ENCODE measurements at regions not wholly inside any gene's neighbourhood (a gene's known extent, or its start where the extent isn't known, plus 50 kb on each side); places are given as distances from the start of the nearest gene placed in this dataset.

GRCh38 chr14:88085736-88086135 is 80.8 kb downstream of the GPR65 start:
- no peaks in the 10 kb centered on the region for H3K27me3 ChIP-seq
- intact Hi-C loops (cut with DNase I): no loop called here
- ATAC-seq: no peak
- no peak for DNase-seq
- H3K27ac ChIP-seq: no peak overlapping the region
- H3K36me3 ChIP-seq: no peaks in the 10 kb centered on the region
- no peak for TF ChIP-seq CTCF (IDR thresholded peaks at IDR 0.05)
- no peak overlapping the region for H3K4me3 ChIP-seq
- no peaks in the 10 kb centered on the region for H3K9me3 ChIP-seq
- no peaks in the 10 kb centered on the region for H3K4me1 ChIP-seq

GRCh38 chr14:88089445-88089844 is 84.5 kb downstream of the GPR65 start:
- no peaks in the 10 kb centered on the region for H3K9me3 ChIP-seq
- H3K36me3 ChIP-seq: no peaks in the 10 kb centered on the region
- H3K27me3 ChIP-seq: no peaks in the 10 kb centered on the region
- ATAC-seq (no peak), DNase-seq (no peak)
- no peak overlapping the region for H3K4me3 ChIP-seq
- no peak for TF ChIP-seq CTCF (IDR thresholded peaks at IDR 0.05)
- H3K27ac ChIP-seq: no peak overlapping the region
- intact Hi-C loops (cut with DNase I): no loop called here
- H3K4me1 ChIP-seq: no peaks in the 10 kb centered on the region

- TF ChIP-seq CTCF (IDR thresholded peaks at IDR 0.05): no peak
- Histone ChIP-seq H3K4me3 (no peak overlapping the region), H3K9me3 (no peaks in the 10 kb centered on the region), H3K27me3 (no peaks in the 10 kb centered on the region), H3K4me1 (no peaks in the 10 kb centered on the region), H3K27ac (no peak overlapping the region), H3K36me3 (no peaks in the 10 kb centered on the region)
- DNase-seq: no peak
- intact Hi-C loops (cut with DNase I): no loop called here
- ATAC-seq: no peak
Measured at GRCh38 chr14:88092529-88092928, 87.6 kb downstream of the GPR65 start.

GRCh38 chr14:88095791-88096190 is 90.9 kb downstream of the GPR65 start:
- intact Hi-C loops (cut with DNase I): no loop called here
- no peak overlapping the region for H3K27ac ChIP-seq
- H3K27me3 ChIP-seq: no peaks in the 10 kb centered on the region
- no peaks in the 10 kb centered on the region for H3K4me1 ChIP-seq
- ATAC-seq (no peak), DNase-seq (no peak)
- H3K4me3 ChIP-seq: no peak overlapping the region
- H3K9me3 ChIP-seq: no peaks in the 10 kb centered on the region
- TF ChIP-seq CTCF (IDR thresholded peaks at IDR 0.05): no peak
- H3K36me3 ChIP-seq: no peaks in the 10 kb centered on the region

- no peak overlapping the region for H3K27ac ChIP-seq
- no peaks in the 10 kb centered on the region for H3K4me1 ChIP-seq
- no peak for TF ChIP-seq CTCF (IDR thresholded peaks at IDR 0.05)
- intact Hi-C loops (cut with DNase I): no loop called here
- H3K4me3 ChIP-seq: no peak overlapping the region
- no peak for ATAC-seq
- no peak for DNase-seq
- H3K27me3 ChIP-seq: no peaks in the 10 kb centered on the region
- H3K9me3 ChIP-seq: no peaks in the 10 kb centered on the region
- no peaks in the 10 kb centered on the region for H3K36me3 ChIP-seq
Measured at GRCh38 chr14:88098163-88098562, 93.2 kb downstream of the GPR65 start.
